Hepatocyte (in vitro differentiated cells): ENCODE measurements at regions not wholly inside any gene's neighbourhood (a gene's known extent, or its start where the extent isn't known, plus 50 kb on each side); places are given as distances from the start of the nearest gene placed in this dataset.

Source experiments
- EZH2 ChIP-seq: fragments of 200-600 bp; sonication (generic); IDR thresholded peaks from 2 replicates; pipeline ENCODE4 v1.6.1; 2016; ENCODE audit warnings: antibody characterized with exemption, mild to moderate bottlenecking, borderline replicate concordance
- EZH2phosphoT487 ChIP-seq: fragments of 200-600 bp; sonication (generic); IDR thresholded peaks from one replicate; pipeline ENCODE4 v1.6.1; 2018; ENCODE audit warnings: antibody characterized with exemption, mild to moderate bottlenecking, low read depth, moderate library complexity; ENCODE audit not compliant: unreplicated experiment, severe bottlenecking
- TF ChIP-seq, protein P1 (sequence below): fragments of 200-600 bp; sonication (generic); IDR thresholded peaks from 2 replicates; pipeline ENCODE4 v1.5.1; 2016; ENCODE audit warnings: antibody characterized with exemption, mild to moderate bottlenecking; ENCODE audit not compliant: poor library complexity

DNA sequence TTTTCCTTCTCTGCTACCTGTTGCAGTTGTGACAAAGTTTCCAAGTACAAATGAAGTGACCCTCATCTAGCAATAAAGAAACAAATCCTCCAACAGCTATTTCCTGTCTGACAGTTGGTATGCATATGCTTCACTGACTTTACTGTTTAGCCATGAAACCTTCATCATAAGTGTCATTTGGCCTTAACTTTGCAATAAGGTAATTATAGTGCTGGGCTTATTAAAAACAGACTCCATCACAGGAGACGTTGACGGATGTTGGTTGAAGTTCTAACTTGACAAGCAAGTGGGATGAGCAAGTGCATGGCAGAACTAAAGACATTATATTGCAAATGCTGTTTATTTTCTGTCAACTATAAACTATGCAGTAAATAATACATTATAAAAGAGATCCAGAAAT lies 425.2 kb downstream of the RPS29 start:
- TF ChIP-seq EZH2phosphoT487, result no peak
- TF ChIP-seq EZH2, result no peak
- TF ChIP-seq, protein P1, sequence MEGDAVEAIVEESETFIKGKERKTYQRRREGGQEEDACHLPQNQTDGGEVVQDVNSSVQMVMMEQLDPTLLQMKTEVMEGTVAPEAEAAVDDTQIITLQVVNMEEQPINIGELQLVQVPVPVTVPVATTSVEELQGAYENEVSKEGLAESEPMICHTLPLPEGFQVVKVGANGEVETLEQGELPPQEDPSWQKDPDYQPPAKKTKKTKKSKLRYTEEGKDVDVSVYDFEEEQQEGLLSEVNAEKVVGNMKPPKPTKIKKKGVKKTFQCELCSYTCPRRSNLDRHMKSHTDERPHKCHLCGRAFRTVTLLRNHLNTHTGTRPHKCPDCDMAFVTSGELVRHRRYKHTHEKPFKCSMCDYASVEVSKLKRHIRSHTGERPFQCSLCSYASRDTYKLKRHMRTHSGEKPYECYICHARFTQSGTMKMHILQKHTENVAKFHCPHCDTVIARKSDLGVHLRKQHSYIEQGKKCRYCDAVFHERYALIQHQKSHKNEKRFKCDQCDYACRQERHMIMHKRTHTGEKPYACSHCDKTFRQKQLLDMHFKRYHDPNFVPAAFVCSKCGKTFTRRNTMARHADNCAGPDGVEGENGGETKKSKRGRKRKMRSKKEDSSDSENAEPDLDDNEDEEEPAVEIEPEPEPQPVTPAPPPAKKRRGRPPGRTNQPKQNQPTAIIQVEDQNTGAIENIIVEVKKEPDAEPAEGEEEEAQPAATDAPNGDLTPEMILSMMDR, result no peak
